ENCODE measurements at regions not wholly inside any gene's neighbourhood (a gene's known extent, or its start where the extent isn't known, plus 50 kb on each side); places are given as distances from the start of the nearest gene placed in this dataset.
"Not testable (repeated sequence)": the region's sequence is repeated elsewhere in the genome, so short reads cannot be mapped to it uniquely, and the experiment has no call there.

GRCh38 chr4:79173186-79173585 is 152.7 kb downstream of the NAA11 start:
- no peak for DNase-seq (ENCODE audit: extremely low spot score, unreplicated experiment)
- Mint-ChIP-seq H3K27ac (no peak overlapping the region), H3K36me3 (no peaks in the 10 kb centered on the region), H3K4me3 (no peak overlapping the region), H3K4me1 (ENCODE audit: unreplicated experiment) (peaks cover 16% of the 10 kb centered on the region), H3K27me3 (no peaks in the 10 kb centered on the region), H3K9me3 (peaks cover 5% of the 10 kb centered on the region)
- no peak for TF ChIP-seq CTCF (conservative IDR thresholded peaks at IDR 0.05)

GRCh38 chr4:79170077-79170476 is 155.8 kb downstream of the NAA11 start:
- Mint-ChIP-seq H3K36me3 (no peaks in the 10 kb centered on the region), H3K27ac (no peak overlapping the region), H3K4me1 (ENCODE audit: unreplicated experiment) (peaks cover 11% of the 10 kb centered on the region), H3K9me3 (peaks cover 10% of the 10 kb centered on the region), H3K4me3 (no peak overlapping the region), H3K27me3 (no peaks in the 10 kb centered on the region)
- DNase-seq (ENCODE audit: extremely low spot score, unreplicated experiment), result no peak
- TF ChIP-seq CTCF (conservative IDR thresholded peaks at IDR 0.05), result no peak

GRCh38 chr4:79164907-79165610 is 160.8 kb downstream of the NAA11 start:
- Mint-ChIP-seq H3K4me3 (no peak overlapping the region), H3K27ac (no peak overlapping the region), H3K27me3 (no peaks in the 10 kb centered on the region), H3K36me3 (no peaks in the 10 kb centered on the region), H3K4me1 (ENCODE audit: unreplicated experiment) (peaks cover 11% of the 10 kb centered on the region), H3K9me3 (peaks cover 9% of the 10 kb centered on the region)
- no peak for TF ChIP-seq CTCF (conservative IDR thresholded peaks at IDR 0.05)
- DNase-seq (ENCODE audit: extremely low spot score, unreplicated experiment), result no peak

- Mint-ChIP-seq H3K36me3 (no peaks in the 10 kb centered on the region), H3K4me3 (no peak overlapping the region), H3K27ac (no peak overlapping the region), H3K27me3 (no peaks in the 10 kb centered on the region), H3K9me3 (peaks cover 5% of the 10 kb centered on the region), H3K4me1 (ENCODE audit: unreplicated experiment) (peaks cover 11% of the 10 kb centered on the region)
- TF ChIP-seq CTCF (conservative IDR thresholded peaks at IDR 0.05), result no peak
- DNase-seq (ENCODE audit: extremely low spot score, unreplicated experiment), result no peak
Observed at GRCh38 chr4:79163981-79164490, 161.8 kb downstream of the NAA11 start.

GRCh38 chr4:79160962-79161361 is 164.9 kb downstream of the NAA11 start:
- peaks cover 11% of the 10 kb centered on the region for H3K4me1 Mint-ChIP-seq (ENCODE audit: unreplicated experiment)
- no peak for TF ChIP-seq CTCF (conservative IDR thresholded peaks at IDR 0.05)
- no peak for DNase-seq (ENCODE audit: extremely low spot score, unreplicated experiment)
- H3K9me3 Mint-ChIP-seq, result no peaks in the 10 kb centered on the region
- no peaks in the 10 kb centered on the region for H3K27me3 Mint-ChIP-seq
- no peak overlapping the region for H3K27ac Mint-ChIP-seq
- H3K4me3 Mint-ChIP-seq, result no peak overlapping the region
- H3K36me3 Mint-ChIP-seq, result no peaks in the 10 kb centered on the region

GRCh38 chr4:79158705-79159104 is 167.2 kb downstream of the NAA11 start:
- not testable (repeated sequence) for H3K27me3 Mint-ChIP-seq; H3K4me1 Mint-ChIP-seq (ENCODE audit: unreplicated experiment); H3K27ac Mint-ChIP-seq; DNase-seq (ENCODE audit: extremely low spot score, unreplicated experiment); H3K36me3 Mint-ChIP-seq; H3K4me3 Mint-ChIP-seq; H3K9me3 Mint-ChIP-seq
